ENCODE measurements at regions not wholly inside any gene's neighbourhood (a gene's known extent, or its start where the extent isn't known, plus 50 kb on each side); places are given as distances from the start of the nearest gene placed in this dataset.

DNA sequence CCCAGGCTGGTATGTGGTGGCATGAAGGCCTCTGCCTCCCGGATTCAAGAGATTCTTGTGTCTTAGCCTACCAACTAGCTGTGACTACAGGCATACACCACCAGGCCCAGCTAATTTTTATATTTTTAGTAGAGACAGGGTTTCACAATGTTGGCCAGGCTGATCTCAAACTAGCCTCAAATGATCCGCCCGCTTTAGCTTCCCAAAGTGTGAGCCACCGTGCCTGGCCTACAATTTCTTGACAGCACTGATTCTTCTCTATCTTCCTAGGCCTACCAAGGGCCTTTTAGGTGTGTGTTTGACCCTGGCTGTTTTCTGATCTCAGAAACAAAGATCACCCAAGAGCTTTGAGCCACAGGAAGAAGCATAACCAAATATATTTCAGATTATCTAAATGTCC lies 540.8 kb upstream of the ADAMTS5 start:
- no peak for DNase-seq (ENCODE audit: low spot score)

DNA sequence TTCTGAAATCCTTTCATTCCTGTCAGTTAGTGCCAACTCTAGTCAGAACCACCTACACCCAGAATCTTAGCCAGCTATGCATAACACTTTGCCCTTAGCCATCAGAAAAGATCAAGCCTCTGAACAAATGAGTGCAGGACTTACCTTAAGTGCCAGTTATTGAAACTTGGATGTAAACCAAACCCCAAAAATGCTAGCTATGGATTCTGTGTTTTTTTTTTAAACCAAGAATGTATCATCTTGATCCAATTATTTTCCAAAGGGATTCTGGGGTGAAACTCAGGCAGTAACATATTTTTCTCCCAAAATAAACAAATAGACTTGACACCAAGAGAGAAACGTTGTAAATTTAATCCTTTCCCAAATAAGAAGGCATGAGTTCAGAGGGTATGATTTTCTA lies 538.6 kb upstream of the ADAMTS5 start:
- no peak for DNase-seq (ENCODE audit: low spot score)

DNA sequence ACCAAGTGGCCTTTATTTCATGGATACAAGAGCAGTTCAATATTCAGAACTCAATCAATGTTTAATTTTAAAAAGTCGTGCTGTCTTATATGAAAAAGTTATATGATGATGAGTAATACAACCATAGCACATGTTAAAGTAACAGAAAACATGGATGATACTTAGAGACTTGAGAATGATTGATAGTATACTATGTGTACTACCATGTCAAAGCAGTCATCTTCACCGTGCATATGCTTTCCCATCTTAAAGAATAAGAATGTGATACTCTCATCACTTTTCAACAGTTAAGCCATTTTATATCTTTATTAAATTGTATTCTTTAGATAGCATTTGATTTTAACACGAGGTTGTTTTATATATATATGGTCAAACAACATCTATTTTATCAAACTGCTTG lies 535.9 kb upstream of the ADAMTS5 start:
- DNase-seq (ENCODE audit: low spot score): no peak

DNA sequence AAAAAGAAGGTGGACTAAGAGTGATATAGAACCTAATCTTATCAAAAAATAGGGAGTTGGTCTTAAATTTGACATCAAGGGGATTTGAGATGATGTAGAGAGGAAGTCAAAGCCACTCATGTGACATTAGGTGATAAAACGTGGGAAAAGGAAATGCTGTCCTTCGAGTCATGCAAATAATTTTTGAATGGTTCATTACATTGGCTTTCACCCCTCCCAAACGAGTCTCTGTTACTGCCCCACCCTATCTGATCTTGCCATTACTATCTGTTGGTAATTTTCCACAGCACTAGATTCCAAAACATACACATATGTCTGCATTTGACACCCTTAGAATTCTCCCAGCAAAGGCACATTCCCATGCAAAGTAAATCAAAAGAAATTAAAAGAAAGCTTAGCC lies 531.1 kb upstream of the ADAMTS5 start:
- peak; percentile 1 for DNase-seq (ENCODE audit: low spot score)

- no peak for DNase-seq (ENCODE audit: low spot score)
These were observed 528.9 kb upstream of the ADAMTS5 start for GRCh38 chr21:27495836-27496235.

GRCh38 chr21:27493542-27493941 lies 526.7 kb upstream of the ADAMTS5 start:
- DNase-seq (ENCODE audit: low spot score): no peak

DNA sequence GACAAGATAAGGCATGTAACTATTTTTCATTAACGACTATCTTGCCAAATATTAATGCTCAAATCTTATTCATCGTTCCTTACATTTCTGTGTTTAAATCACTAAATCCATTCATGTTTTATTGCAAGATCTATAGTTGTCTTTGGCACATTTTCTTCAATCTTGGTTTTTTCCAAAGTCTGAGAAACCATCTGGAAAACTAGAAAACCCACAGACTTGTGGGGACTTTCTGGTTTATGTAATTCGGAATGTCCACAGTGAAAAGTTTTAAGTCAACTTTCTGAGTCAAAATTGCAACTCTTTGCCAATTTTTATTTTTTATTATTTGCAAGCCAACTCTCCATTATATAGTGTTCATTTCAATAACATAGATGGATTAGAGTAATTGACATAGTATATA lies 520.8 kb upstream of the ADAMTS5 start:
- DNase-seq (ENCODE audit: low spot score): no peak

DNA sequence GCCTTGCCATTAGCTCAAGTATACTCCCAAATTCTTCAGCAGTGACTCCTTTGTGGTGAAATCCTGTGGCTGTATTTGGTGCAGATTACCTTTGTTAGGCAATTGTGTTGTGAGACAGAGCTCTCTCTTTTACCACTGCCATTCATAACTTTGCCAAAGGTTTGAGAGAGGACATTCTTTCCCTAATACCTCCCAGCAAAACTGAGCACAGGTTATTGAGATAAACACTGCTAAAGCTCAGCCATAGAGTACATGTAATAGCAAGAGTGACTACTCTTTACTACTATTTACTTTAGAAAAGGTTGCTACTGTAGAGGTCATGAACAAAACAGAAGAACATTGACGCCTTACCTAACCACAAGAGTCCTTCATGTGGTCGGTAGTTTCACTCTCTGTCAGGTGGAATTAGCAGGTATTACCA lies 514.0 kb upstream of the ADAMTS5 start:
- no peak for DNase-seq (ENCODE audit: low spot score)

GRCh38 chr21:27477296-27477695 lies 510.4 kb upstream of the ADAMTS5 start:
- DNase-seq (ENCODE audit: low spot score): no peak

GRCh38 chr21:27476696-27477095 lies 509.8 kb upstream of the ADAMTS5 start:
- peak; percentile 11 for DNase-seq (ENCODE audit: low spot score)

DNA sequence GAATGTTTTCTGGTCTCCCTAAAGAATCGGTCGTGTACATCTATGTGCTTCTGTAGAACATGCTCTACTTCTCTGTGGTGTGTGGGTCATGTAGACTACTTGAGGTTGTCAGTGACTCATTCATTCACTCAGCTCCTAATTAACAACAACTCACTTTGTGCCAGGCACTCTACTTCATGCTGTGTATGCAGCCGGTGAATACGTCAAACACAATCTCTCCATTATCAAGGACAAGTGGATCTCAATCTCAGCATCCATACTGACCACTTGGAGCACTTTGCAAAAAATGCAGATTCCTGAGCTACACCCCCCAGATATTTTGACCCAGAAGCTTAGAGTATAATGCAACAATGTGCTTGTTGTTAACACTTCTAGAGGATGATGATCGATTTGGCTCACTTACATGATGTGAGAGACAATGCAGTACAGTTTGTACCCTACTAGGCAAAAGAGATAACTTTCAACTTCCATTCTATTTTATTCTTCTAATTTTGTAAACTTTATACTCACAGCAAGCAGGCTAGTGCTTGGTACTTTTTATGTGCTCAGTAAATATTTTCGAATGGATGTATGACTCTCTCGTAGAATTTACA lies 508.6 kb upstream of the ADAMTS5 start:
- no peak for DNase-seq (ENCODE audit: low spot score)

- DNase-seq (ENCODE audit: low spot score): no peak
These were observed 500.5 kb upstream of the ADAMTS5 start for GRCh38 chr21:27467366-27467765.

GRCh38 chr21:27466140-27466539 lies 499.3 kb upstream of the ADAMTS5 start:
- no peak for DNase-seq (ENCODE audit: low spot score)

DNA sequence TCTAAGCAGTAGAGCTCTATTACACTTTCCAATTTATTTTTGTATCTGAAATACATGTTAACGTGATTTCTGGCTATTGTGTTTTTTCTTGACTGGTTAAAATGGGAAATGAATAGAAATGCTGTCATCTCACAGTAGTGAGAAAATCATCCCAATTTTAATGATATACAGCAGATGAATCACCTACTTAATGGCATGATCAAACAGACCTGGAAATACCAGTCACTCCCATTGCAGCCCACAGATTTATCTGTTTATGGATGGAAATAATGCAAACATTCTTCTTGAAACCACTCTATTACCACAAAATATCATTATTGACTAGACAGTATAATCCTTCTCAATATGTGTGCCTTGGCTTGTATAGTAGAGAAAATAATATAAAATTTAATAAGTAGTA lies 497.8 kb upstream of the ADAMTS5 start:
- no peak for DNase-seq (ENCODE audit: low spot score)

- DNase-seq (ENCODE audit: low spot score): no peak
These were observed 495.8 kb upstream of the ADAMTS5 start for GRCh38 chr21:27462726-27463125.

DNA sequence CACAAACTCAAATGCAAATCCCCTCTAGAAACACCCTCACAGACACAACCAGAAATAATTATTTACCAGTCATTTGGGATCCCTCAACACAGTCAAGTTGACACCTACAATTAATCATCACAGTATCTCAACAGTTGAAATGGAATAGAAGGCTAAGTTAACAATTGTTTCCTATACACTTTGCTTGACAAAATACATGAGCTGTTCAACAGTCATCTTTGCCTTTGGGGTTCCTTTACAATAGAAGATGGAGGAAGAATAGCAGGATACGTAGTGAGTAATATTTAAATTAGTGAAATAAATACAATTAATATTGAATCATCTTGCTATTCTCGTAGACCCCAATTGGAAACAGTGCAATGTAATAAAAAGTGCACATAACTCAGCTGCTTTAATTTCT lies 487.3 kb upstream of the ADAMTS5 start:
- DNase-seq (ENCODE audit: low spot score): no peak

DNA sequence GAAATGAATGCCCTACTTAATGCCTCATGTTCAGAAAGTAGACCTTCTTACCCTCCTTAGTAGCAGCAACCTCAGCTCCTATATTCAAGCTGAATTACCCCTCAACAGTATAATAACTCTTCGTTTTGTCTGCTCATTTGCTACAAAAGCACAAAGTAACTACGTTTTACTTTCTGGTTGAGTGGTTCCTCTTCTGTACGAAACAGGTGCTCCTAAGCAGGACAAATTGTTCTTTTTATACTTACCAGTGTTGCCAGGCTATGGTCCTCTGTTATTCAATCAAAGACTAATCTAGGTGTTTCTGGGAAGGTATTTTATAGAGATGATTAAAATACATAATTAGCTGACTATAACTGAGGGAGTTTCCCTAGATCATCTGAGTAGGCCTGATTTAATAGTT lies 484.2 kb upstream of the ADAMTS5 start:
- no peak for DNase-seq (ENCODE audit: low spot score)

DNA sequence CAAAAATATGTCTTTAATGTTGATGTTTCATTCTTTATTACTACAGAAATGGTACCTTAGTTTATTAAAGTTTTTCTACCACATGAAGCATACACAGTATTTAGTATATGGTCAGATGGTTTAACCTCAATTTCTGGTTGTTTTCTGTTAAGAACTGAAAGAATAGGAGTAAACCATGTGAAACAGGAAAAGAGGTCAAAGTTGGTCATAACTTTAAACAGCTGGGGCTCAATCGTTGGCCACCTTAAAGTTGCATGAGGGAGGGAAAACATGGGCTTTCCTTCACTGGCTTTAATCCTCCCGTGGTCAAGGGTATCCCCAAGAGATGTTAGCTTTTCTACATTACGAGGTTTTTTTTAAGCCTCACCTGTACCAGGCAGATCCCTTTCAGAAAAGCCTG lies 483.3 kb upstream of the ADAMTS5 start:
- DNase-seq (ENCODE audit: low spot score): no peak

DNA sequence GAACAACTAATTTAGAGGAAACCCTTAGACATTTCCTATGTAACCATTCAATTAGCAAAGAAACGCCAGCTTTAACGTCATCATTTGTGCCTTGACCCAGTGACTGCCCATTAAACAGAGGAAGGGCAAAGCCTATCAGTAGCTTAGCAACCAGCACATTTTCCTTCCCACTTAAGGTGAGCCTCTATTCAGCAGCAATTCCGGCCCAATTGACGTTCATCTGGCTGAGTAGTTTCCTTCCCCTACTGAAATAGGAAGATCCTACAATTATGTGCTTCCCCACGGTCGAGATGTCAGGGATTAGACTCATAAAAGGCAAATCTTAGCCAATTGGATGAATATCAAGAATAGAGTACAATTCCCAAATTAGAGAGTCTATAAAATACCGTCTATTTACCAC lies 482.1 kb upstream of the ADAMTS5 start:
- no peak for DNase-seq (ENCODE audit: low spot score)

GRCh38 chr21:27447843-27448242 lies 481.0 kb upstream of the ADAMTS5 start:
- no peak for DNase-seq (ENCODE audit: low spot score)

GRCh38 chr21:27429710-27430341 lies 462.9 kb upstream of the ADAMTS5 start:
- no peak for DNase-seq (ENCODE audit: low spot score)

DNA sequence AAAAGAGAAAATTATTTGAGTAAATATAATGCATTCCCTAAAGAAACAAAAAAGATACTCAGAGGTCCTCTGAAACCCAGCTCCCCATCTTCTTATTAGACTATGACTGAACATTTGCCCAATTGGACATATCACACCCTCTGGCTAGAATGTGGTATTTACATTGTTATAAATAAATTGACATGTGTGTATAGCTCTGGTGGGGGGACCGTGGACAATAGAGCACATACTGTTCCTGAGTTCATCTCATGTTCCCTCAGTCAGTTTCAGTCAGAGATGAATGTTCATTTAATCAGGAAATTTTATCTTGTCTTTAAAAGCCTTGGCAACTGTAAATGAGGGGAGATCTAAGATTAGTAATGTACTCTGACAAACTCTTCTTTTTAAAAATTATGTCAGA lies 459.3 kb upstream of the ADAMTS5 start:
- DNase-seq (ENCODE audit: low spot score): no peak

DNA sequence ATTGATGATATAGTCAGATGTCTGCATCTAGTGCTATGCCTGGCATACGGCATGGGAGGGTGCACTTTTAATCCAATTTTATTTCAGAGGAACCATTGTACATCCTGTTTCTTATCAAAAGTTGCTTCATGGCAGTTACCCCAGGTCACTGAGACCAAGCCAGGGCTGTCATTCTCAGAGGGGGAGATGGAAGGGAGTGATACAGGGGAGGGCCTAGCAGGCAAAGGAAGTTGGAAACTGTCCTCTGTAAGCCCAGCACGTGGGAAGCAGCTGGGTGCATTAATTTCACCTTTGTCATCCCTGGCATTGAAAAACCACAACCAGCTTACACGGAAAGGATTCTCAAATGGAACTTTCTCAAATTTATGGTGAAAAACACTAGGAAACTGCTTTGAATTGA lies 458.7 kb upstream of the ADAMTS5 start:
- no peak for DNase-seq (ENCODE audit: low spot score)

DNA sequence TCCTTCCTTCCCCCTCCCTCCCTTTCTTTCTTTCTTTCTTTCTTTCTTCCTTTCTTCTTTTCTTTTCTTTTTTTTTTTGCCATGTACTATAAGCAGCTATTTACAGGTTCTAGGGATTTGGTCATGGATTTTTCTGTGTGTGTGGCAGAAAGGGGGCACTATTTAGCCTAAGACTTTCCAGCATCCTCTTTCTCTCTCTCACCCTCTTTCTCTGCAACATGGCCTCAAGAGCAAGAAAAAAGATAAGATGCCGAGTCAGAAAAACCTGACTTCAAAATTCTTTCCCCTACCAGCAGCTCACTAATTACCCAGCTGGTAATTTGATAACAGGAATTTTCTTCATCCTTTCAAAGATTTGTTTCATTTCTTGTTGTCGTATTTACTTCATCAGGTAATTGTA lies 458.3 kb upstream of the ADAMTS5 start:
- DNase-seq (ENCODE audit: low spot score): no peak

All from RKO (cell line).